ENCODE measurements at regions not wholly inside any gene's neighbourhood (a gene's known extent, or its start where the extent isn't known, plus 50 kb on each side); places are given as distances from the start of the nearest gene placed in this dataset.

GRCh38 chr10:125555743-125556142 is 127.2 kb downstream of the TEX36 start:
- TF ChIP-seq POLR2A (IDR thresholded peaks at IDR 0.05; ENCODE audit: low read depth, low read length) (no peak), NR2C1 (IDR thresholded peaks at IDR 0.05) (no peak), NFYB (IDR thresholded peaks at IDR 0.05; ENCODE audit: insufficient read depth, low read depth, low read length) (no peak), EZH2 (IDR thresholded peaks at IDR 0.05; ENCODE audit: borderline replicate concordance, control insufficient read depth, low read depth, low read length) (no peak), CEBPB (IDR thresholded peaks at IDR 0.05; ENCODE audit: borderline replicate concordance in 1 of 2, low read depth in 2 of 2, low read length in 2 of 2) (no peak)
